CD1c-positive myeloid dendritic cell (primary cell): ENCODE measurements at regions not wholly inside any gene's neighbourhood (a gene's known extent, or its start where the extent isn't known, plus 50 kb on each side); places are given as distances from the start of the nearest gene placed in this dataset.

ENCODE experiments used
- DNase-seq: peaks from one replicate; pipeline ENCODE4 v3.0.0-alpha.2; 2016; ENCODE audit errors: extremely low spot score

DNA sequence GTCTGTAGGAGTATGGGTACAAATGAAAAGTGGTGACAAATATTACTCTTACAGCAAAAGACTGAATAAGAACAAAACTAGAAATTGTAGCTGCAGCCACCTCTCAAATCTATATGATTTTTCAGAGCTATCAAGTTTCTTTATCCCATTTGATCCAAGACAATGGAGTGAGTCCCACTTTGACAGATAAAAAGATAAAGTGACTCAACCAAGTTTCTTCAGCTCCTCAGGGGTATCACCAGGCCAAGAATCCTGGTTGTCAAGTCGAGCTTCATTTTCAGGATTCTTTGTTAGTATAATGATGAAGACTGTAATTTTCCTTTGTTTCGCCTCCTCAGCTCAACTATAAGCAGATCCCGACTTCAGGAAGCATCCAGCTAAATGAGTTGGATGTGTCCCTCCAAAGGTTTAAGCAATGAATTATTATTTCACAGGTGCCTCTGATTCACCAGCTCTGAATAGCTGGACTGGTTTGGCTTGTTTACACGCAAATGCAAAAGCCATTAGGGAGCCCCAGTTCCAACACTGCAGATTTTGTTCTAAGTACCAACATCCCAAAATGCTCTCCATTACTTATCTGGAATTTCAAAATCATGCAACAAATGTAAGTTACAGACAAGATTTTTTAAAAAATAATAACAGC, 238.9 kb downstream of the MAFB start:
- DNase-seq = no peak

DNA sequence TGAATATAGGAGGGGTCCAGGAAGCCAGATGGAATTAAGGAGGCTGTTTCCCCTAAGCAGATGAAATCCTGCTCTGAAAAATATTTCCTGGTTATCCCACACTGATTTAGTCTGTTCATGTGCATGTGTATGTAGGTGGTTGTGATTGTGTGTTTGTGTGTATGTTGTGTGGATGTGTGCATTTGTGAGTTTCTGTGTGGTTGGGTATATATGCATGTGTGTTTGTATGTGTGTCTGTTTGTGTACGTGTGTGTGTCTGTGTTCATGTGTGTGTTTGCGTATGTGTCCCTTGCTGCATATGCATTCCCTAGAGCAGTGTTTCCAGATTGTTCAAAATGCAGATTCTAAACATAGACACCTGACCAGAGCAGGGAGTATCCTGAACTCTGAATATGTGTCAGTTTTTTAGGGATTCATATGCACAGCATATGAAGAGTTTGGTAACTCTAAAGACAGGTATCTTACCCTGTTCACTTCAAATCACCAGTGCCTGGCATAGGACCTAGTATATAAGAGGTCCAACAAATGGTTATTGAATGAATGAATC, 239.8 kb downstream of the MAFB start:
- no peak for DNase-seq

DNA sequence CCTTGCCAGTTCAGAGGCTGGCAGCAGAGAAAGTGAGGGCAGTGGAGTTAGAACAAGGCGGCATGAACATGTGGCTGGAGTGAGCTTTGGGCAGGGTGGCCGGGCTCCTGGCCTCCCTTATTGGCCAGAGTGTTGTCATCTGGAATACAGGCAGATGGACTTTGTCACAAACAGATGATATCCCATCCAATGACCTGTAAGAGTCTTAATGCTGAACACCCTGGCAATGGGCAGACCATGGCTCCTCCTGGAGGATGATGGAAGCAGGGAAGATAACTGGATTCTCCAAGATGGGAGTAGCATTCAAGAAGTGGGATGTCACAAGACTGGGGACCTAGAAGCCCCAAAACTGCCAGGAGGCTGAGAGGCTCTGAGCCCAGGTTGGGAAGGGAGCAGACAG, 242.1 kb downstream of the MAFB start:
- DNase-seq = no peak

DNA sequence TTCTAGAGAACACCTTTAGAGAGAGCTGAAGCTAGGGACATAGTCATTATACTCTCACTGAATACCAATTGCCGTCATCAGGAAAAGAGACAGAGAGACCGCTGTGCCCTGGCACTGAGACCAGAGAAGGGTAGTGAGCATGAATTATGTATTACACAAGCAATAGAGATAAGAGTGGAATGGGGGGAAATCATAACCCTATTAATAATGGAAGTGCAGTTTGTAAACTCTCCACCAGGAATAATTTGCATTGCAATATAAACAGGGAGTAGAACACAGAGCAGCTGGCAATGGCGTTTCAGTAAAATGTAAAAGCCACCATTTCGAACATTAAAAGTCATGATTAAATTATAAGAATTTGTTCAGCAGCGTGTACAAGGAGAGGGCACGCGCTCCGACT, 244.5 kb downstream of the MAFB start:
- no peak for DNase-seq

DNA sequence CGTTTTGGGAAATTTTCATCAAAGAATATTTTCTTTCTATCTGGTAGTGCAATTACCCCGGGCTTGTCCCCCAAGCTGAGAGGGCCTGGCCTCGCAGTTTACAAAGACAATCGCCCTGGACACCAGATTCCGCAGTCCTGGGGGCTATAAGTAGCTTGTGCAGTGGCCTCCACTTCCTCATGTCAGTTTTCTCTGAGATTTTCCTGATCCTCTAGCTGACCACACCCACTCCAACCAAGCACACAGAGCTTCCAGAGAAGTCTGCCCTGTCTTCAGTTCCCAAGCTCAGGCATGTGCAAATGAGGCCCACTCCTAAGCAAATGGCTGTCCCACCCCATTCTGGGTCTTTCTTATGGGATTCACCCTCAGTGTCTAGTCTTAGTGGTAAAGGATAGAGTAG, 245.3 kb downstream of the MAFB start:
- DNase-seq = no peak

DNA sequence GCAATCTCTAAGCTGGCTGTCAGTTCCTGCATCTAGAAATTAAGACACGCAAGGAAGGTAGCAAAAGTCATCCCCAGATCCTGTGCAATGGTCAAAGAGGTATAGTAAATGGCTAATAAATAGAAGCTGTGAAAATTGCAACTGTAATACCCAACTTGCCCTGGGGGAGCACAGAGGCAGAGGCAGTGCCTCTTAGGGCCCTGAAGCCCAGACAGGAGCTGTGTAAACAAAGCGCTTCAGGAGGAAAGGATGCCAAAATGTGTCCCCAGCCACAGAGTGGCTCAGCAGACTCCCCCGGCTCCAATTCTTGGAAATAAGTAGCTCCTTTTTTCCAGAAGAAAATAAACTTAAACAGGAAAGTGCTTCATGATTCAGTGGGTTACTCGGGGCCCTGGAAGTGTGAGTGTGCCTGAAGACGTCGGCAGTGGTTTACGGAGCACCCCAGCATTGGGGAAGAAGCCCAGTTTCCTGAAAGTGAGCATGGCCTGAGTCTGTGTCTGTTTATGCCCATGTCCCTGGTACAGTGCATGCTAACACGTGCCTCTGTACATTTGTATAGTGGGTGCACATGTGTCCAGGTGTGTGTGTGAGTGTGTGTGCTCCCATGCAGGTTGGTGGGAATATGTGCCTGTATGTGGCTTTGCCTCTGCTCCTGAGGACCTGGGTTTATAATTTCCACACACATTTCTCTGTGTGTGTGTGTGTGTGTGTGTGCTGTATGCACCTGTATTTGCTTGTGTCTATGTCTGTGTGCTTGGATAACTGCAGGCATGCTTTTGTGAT, 246.7 kb downstream of the MAFB start:
- no peak for DNase-seq

DNA sequence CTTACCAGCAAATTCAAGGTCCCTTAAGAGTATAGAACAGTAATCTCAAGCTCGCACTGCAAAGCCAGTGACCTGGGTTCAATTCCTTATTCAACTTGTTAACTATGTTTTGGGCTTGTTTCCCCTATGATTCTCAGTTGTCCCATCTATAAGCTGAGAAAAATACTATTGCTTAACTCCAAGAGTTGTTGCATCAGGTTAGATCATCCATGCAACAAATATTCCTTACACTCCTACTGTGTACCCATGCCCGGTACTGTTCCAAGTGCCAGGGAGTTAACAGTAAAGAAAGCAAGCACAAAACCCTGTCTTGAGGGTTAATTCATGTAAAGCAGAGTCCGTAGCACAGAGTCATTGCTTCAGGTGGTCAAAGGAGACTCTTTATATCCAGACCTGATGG, 247.3 kb downstream of the MAFB start:
- no peak for DNase-seq

DNA sequence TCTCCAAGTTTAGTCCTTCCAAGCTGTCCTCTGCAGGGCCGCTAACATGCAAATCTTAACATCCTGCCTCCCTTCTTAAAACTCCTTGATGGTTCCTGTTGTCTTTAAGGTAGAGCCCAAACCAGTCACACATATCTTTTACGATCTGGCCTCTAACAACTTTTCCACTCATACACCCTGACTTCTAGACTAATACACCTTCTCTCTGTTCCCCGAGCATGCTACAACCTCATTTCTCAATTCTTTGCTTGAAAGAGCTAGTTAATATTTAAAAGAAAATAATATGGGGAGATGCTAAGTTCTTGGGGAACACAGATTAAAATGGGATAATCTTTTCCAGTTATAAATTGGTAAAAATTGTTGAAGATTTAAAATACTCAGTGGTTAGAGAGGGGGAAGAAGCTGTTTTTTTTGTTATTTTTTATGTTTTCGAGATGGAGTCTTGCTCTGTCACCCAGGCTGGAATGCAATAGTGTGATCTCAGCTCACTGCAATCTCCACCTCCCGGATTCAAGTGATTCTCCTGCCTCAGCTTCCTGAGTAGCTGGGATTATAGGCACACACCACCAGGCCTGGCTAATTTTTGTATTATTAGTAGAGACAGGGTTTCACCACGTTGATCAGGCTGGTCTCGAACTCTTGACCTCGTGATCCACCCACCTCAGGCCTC, 250.7 kb downstream of the MAFB start:
- no peak for DNase-seq

DNA sequence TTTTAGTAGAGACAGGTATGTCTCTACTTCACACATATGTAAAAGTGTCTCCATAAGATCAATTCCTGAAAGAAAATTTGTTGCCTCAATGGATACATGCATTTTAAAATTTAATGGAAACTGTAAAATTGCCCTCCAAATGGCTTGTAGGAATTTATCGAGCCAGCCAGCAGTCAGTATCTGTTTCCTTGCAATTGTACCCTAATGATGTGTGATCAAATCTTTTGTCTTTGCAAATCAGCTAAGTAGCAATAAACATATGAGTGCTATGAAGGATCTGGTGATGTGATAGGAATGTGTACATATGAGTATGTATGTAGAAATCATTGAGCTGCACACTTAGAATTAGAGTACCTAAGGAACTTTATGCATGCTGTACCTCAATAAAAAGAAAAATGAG, 253.0 kb downstream of the MAFB start:
- DNase-seq = no peak

DNA sequence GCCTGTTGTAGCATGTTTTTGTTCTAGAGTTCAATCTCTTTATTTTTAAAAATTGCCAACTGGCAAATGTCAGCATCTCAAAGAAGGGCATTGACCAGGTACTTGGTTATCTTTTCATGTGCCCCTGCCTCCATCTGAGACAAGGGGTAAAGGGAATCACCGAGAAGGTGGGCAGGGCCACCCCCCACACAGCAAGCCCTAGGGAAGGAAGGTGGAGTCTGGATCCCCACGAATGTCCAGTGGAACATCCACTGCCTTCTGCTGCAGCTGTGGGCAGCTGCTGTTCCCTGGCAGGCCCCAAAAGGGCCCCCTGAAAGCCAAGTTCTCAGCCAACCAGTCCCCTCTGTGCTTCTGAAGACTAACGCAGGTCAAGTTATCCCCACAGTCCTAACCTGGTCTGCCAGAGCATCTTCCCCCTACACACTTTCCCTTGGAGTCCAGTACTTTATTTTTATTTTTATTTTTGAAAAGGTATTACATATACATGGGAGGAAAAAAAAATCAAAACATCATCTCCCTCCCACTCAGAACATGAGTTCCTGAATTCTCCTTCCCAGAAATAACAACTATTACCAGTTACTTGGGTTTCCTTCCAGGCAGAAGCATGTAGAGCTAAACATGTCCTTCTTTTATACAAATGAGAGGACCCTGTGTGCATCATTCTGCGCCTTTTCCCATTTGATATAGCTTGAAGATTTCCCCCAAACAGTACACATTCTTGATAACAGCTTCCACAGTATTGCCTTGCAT, 253.7 kb downstream of the MAFB start:
- DNase-seq = peak; percentile 48

DNA sequence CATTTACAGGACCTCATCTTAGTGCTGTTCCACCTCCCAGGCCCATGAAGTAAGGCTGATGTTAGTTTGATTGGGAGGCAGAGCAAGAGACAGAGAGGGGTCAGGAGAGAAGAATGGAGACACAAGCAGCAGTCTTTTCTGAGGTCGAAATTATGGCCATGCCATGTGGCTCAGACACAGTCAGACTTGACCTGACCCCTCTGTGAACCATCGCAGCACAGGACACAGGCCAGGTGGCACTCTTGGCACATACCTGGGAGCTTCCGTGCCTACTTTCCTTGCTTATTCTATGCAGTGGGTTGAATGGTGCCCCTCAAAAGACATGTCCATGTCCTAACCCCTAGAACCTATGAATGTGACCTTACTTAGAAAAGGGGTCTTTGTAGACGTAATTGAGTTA, 254.9 kb downstream of the MAFB start:
- no peak for DNase-seq

DNA sequence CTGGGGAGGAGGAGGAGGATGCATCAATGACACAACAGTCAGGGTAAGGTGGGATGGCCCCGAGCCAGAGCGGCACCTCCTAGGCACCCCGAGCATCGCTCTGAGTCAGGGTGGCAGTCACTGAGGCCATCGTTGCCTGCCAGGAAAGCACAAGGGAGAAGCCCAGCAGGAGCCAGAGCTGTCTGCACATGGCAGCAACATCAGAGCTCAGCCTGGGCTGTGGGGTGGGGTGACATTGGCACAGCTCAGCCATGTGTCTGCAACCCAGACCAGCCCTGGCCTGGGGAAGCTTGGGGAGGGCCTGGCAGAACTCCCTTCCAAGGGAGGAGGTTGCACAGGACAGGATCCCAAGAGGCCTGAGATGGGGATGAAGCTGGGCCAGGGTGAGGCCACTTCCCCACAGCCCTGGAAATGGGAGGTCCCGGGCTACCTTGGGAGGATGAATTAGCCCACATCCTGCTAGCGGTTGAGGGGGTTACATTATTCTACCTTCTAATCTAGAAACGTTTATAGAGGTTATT, 255.6 kb downstream of the MAFB start:
- DNase-seq = no peak

DNA sequence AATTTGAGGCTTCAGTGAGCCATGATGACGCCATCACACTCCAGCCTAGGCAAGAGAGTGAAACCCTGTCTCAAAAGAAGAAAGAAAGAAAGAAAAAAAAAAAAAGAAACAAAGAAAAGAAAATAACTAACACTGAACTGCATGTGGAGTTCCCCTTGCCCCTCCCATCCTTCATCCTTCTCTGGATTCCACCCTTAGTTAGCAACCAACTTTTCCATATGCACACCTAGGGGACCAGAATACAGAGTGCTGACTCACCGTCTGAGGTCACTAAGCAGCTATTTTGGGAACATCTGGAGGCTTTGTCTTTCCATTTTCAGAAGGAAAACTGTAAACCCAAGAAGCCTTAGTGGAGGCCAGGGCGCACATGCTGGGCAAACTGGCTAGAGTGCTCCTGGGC, 257.4 kb downstream of the MAFB start:
- DNase-seq = no peak

DNA sequence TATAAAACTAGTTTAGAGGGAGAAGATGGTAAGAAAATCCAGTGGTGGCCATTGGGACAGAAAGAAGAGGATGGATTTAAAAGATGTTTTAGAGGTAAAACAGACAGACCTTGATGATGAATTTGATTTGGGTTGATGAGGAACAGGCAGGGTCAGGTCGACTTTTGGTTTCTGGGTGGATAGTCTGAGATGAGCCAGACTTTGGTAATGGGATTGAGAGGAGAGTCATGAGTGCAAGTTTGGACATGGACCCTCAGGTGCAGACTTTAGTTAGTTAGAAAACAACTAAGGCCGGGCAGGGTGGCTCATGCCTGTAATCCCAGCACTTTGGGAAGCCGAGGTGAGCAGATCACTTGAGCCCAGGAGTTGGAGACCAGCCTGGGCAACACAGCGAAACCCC, 257.9 kb downstream of the MAFB start:
- no peak for DNase-seq

DNA sequence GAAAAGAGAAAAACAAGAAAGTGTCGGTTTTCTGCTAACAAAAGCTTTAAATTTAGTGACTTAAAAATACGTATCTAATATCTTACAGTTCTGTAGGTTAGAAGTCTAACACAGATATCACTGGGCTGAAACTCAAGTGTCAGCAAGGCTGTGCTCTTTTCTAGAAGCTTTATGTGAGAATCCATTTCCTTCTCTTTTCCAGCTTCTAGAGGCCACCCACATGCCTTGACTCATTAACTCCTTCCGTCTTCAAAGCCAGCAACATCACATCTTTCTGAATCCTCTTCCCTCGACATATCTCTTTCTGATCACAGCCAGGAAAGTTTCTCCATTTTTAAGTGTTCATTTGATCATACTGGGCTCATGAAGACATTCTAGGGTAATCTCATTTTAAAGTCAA, 262.0 kb downstream of the MAFB start:
- DNase-seq = peak; percentile 68

DNA sequence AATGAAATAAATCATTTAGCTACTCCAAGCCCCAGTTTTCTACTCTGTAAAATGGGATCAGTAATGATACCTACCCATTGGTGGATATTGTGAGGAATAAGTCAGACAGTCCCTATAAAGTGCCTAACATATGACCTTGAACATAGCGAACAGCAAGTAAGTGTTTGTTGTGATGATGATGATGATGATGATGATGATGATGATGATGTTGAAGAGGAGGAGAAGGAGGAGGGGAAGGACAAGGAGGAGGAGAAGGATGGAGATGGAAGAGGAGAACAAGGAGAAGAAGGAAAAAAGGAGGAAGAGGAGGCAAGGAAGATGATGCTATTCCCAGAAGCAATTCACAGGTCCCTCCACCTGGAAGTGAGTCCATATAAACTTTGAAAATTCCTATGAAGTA, 264.3 kb downstream of the MAFB start:
- no peak for DNase-seq

DNA sequence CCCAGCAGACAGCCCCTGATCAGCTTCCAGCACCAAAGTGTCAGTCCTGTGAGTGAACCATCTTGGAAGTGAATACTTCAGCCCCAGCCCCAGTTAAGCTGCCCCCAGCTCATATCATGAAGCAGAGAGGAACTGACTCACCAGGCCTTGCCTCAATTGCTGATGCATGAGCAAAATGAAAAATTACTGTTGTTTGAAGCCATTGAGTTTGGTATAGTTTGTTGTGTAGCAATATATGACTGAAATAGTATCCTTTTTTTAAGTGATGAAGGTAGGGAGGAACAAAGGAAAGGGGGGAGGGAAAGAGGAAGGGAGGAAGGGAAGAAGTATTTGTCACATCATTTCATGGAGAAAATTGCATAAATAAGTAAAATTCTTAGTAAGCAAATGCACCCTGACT, 266.4 kb downstream of the MAFB start:
- DNase-seq = peak; percentile 7

DNA sequence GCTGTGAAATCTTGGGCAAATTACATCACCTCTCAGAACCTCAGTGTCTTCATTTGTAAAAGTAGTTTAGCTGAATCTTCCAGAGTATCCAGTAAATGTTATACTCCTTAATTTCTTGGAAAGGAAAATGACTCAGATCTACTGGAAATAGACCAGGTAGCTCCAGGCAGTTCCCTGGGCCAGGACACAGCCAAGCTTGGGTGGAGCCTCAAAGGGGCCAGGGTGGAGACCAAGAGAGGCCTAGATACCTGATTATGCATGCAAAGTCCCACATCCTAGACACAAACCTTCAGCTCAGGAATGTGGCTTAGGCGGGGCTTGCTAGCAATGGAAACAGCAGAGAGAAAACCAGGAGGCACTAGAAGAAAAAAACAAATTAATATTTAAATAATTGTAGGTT, 272.8 kb downstream of the MAFB start:
- DNase-seq = no peak

DNA sequence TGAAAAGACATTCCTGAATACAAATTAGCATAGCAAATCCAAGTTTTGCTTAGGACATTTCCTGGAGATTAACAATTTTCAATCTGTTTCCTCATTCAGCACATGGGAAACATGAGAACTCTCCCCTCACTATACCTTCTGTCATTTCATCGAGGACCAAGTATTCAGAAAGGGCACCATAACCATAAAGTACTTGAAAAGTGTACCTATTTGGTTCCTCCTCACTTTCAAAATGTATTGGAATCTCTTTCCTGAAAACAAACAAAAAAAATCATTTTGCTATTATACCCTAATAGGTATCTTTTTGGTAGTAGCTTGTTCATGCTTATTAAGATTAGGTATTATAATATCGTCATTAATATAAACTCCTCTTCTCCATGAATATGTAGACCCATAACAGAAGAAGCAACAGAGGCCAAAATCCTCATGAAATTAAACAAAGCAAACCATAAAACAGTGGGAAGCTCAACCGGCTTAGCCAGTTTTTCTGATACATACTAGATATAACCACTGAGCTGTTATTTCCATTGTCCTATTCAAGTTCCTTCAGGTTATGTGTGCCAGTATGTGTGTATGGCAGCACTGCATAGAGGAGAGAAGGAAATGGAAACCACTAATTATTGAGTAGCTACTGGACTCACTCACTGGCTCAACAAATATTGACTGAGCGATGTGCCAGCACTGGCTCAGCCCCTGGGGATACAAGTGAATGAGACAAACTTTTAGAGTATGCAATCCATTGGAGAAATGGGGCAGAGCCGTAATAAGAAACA, 274.0 kb downstream of the MAFB start:
- no peak for DNase-seq

DNA sequence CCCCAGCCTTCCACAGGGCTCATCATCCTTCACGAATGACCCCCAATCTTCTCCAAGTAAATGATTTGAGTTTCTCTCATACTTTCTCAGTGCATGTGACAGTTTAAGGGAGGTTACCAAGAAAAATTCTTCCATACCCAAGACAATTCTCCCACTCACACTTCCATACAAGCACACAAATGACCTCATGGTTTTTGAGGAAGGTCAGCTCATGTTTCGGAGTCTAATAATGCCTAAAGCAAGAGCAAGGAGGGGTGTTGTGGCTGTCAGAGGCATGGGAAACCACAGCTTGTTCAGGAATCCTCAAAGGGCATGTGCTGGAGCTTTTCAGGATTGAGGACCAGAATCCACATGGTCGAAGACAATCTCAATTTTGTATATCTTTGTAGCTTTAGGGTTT, 279.0 kb downstream of the MAFB start:
- no peak for DNase-seq

DNA sequence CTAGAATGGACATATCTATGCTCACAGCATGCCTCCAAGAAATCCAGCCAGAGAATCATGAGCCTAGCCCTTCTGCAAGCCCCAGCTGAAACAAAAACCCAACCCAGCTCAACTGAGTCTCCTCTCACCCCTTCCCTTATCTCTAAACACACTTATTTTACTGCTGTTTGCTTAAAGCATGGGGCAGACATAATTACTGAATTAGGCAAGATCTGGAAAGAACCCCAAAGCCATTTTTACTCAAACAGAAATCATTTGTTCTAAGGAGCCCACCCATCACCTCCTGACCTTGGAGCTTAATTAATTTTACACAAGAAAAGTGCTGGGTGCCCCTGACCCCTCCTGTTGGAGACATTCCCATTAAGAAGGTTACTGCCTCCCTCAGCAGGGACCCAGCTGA, 291.6 kb downstream of the MAFB start:
- no peak for DNase-seq
